HEK293T (cell line): ENCODE measurements at regions not wholly inside any gene's neighbourhood (a gene's known extent, or its start where the extent isn't known, plus 50 kb on each side); places are given as distances from the start of the nearest gene placed in this dataset.
"Not testable (repeated sequence)": the region's sequence is repeated elsewhere in the genome, so short reads cannot be mapped to it uniquely, and the experiment has no call there.

Experiments used
- ARNT ChIP-seq: fragments of 450-650 bp; IDR thresholded peaks from 2 replicates; pipeline ENCODE4 v1.6.1; 2017; ENCODE audit warnings: mild to moderate bottlenecking
- BHLHE40 ChIP-seq: fragments of 450-650 bp; IDR thresholded peaks from 2 replicates; pipeline ENCODE4 v1.6.1; 2016; ENCODE audit warnings: mild to moderate bottlenecking, moderate library complexity, borderline replicate concordance
- ELF4 ChIP-seq: fragments of 450-650 bp; IDR thresholded peaks from 2 replicates; pipeline ENCODE4 v1.6.1; 2017; ENCODE audit warnings: antibody characterized with exemption
- FOXK2 ChIP-seq: fragments of 450-650 bp; IDR thresholded peaks from 2 replicates; pipeline ENCODE4 v1.6.1; 2016; ENCODE audit warnings: mild to moderate bottlenecking
- FOXM1 ChIP-seq: fragments of 450-650 bp; IDR thresholded peaks from 2 replicates; pipeline ENCODE4 v1.6.1; 2017; ENCODE audit warnings: mild to moderate bottlenecking, borderline replicate concordance
- HDGF ChIP-seq: fragments of 450-650 bp; IDR thresholded peaks from 2 replicates; pipeline ENCODE4 v1.6.1; 2017; ENCODE audit warnings: antibody characterized with exemption, borderline replicate concordance
- L3MBTL2 ChIP-seq: fragments of 450-650 bp; conservative IDR thresholded peaks from 2 replicates; pipeline ENCODE4 v1.6.1; 2016; ENCODE audit warnings: mild to moderate bottlenecking
- LEF1 ChIP-seq: fragments of 450-650 bp; IDR thresholded peaks from 2 replicates; pipeline ENCODE4 v1.6.1; 2017; ENCODE audit warnings: mild to moderate bottlenecking, borderline replicate concordance
- PKNOX1 ChIP-seq: fragments of 450-650 bp; IDR thresholded peaks from 2 replicates; pipeline ENCODE4 v1.6.1; 2016
- SP1 ChIP-seq: fragments of 450-650 bp; IDR thresholded peaks from 2 replicates; pipeline ENCODE4 v1.6.1; 2017
- SUZ12 ChIP-seq: fragments of 450-650 bp; IDR thresholded peaks from 2 replicates; pipeline ENCODE4 v1.6.1; 2016; ENCODE audit warnings: mild to moderate bottlenecking
- TARDBP ChIP-seq: fragments of 450-650 bp; IDR thresholded peaks from 2 replicates; pipeline ENCODE4 v1.6.1; 2016

- TF ChIP-seq ARNT, PKNOX1, TARDBP, FOXM1, FOXK2, BHLHE40, LEF1, HDGF, SUZ12, L3MBTL2, ELF4, SP1: not testable (repeated sequence)
Observed at GRCh38 chr6:105858639-105859038, 227.5 kb upstream of the PRDM1 start.
